GM12891 (cell line): ENCODE measurements at regions not wholly inside any gene's neighbourhood (a gene's known extent, or its start where the extent isn't known, plus 50 kb on each side); places are given as distances from the start of the nearest gene placed in this dataset.
A peak's percentile ranks its signal among the peaks of the same experiment; 100 is the strongest.

ENCODE experiments used
- DNase-seq: peaks from one replicate; pipeline ENCODE4 v3.0.0; 2011; ENCODE audit warnings: low spot score; ENCODE audit not compliant: insufficient read length
- FAIRE-seq: peaks from 2 replicates; lab custom pipeline; 2011; peaks lifted over from hg19 to GRCh38; lab: Jason Lieb, UNC
- PAX5 ChIP-seq: IDR thresholded peaks from 2 replicates; pipeline ENCODE4 v1.6.1; 2011; ENCODE audit warnings: low read length, moderate library complexity, mild to moderate bottlenecking; ENCODE audit not compliant: insufficient read depth, severe bottlenecking
- POLR2A ChIP-seq: IDR thresholded peaks from 2 replicates; pipeline ENCODE4 v1.6.1; 2011; ENCODE audit warnings: low read depth, low read length, control low read depth
- POLR2AphosphoS5 ChIP-seq: IDR thresholded peaks from 2 replicates; pipeline ENCODE4 v1.6.1; 2011; ENCODE audit warnings: low read depth, low read length, control low read depth
- POU2F2 ChIP-seq: IDR thresholded peaks from 2 replicates; pipeline ENCODE4 v1.6.1; 2011; ENCODE audit warnings: low read depth, mild to moderate bottlenecking, control low read depth, low read length, moderate library complexity
- SPI1 ChIP-seq: IDR thresholded peaks from 2 replicates; pipeline ENCODE4 v1.6.1; 2011; ENCODE audit warnings: low read depth, low read length, control low read depth
- TAF1 ChIP-seq: IDR thresholded peaks from 2 replicates; pipeline ENCODE4 v1.6.1; 2011; ENCODE audit warnings: low read depth, low read length, control low read depth

GRCh38 chr13:30128095-30128494, 179.3 kb downstream of the KATNAL1 start:
- TF ChIP-seq POLR2AphosphoS5 (no peak), TAF1 (no peak), POU2F2 (no peak), PAX5 (no peak), SPI1 (no peak)
- no peak for FAIRE-seq
- DNase-seq: no peak

- no peak for TF ChIP-seq SPI1
- FAIRE-seq: peak; percentile 13
- no peak for DNase-seq
Measured at GRCh38 chr13:30126903-30127428, 180.4 kb downstream of the KATNAL1 start.

GRCh38 chr13:30125422-30126073, 181.8 kb downstream of the KATNAL1 start:
- DNase-seq (no peak), FAIRE-seq (no peak)
- no peak for TF ChIP-seq SPI1
- TF ChIP-seq TAF1: no peak
- TF ChIP-seq POLR2A: no peak

- TF ChIP-seq PAX5 (no peak), SPI1 (no peak), POLR2AphosphoS5 (no peak), POU2F2 (no peak), TAF1 (no peak), POLR2A (no peak)
- no peak for FAIRE-seq
- DNase-seq: no peak
Measured at GRCh38 chr13:30124131-30124768, 183.1 kb downstream of the KATNAL1 start.

- no peak for FAIRE-seq
- no peak for DNase-seq
- TF ChIP-seq POLR2AphosphoS5 (no peak), TAF1 (no peak), PAX5 (no peak)
Measured at GRCh38 chr13:30123575-30123974, 183.8 kb downstream of the KATNAL1 start.

GRCh38 chr13:30121666-30122065, 185.7 kb downstream of the KATNAL1 start:
- DNase-seq (no peak), FAIRE-seq (no peak)
- TF ChIP-seq PAX5 (no peak), POLR2AphosphoS5 (no peak), POU2F2 (no peak), SPI1 (no peak), POLR2A (no peak), TAF1 (no peak)

GRCh38 chr13:30121244-30121643, 186.1 kb downstream of the KATNAL1 start:
- no peak for DNase-seq
- TF ChIP-seq PAX5 (no peak), POLR2AphosphoS5 (no peak), TAF1 (no peak), SPI1 (no peak), POLR2A (no peak), POU2F2 (no peak)
- no peak for FAIRE-seq

GRCh38 chr13:30120133-30120822, 187.1 kb downstream of the KATNAL1 start:
- 0 out of 2 replicates have a peak, but pooled peaks have one; percentile 5 for TF ChIP-seq SPI1
- TF ChIP-seq TAF1: no peak
- FAIRE-seq: peak; percentile 47
- no peak for DNase-seq

GRCh38 chr13:30119476-30119875, 187.9 kb downstream of the KATNAL1 start:
- FAIRE-seq (peak; percentile 16), DNase-seq (no peak)
- TF ChIP-seq PAX5: no peak
- TF ChIP-seq POLR2AphosphoS5: no peak
- no peak for TF ChIP-seq SPI1
- no peak for TF ChIP-seq TAF1
- TF ChIP-seq POU2F2: no peak
- no peak for TF ChIP-seq POLR2A

- TF ChIP-seq POU2F2 (no peak), TAF1 (no peak), POLR2AphosphoS5 (no peak), POLR2A (no peak), PAX5 (no peak), SPI1 (no peak)
- DNase-seq (no peak), FAIRE-seq (no peak)
Measured at GRCh38 chr13:30116379-30116778, 191.0 kb downstream of the KATNAL1 start.
